ENCODE measurements at regions not wholly inside any gene's neighbourhood (a gene's known extent, or its start where the extent isn't known, plus 50 kb on each side); places are given as distances from the start of the nearest gene placed in this dataset.

DNA sequence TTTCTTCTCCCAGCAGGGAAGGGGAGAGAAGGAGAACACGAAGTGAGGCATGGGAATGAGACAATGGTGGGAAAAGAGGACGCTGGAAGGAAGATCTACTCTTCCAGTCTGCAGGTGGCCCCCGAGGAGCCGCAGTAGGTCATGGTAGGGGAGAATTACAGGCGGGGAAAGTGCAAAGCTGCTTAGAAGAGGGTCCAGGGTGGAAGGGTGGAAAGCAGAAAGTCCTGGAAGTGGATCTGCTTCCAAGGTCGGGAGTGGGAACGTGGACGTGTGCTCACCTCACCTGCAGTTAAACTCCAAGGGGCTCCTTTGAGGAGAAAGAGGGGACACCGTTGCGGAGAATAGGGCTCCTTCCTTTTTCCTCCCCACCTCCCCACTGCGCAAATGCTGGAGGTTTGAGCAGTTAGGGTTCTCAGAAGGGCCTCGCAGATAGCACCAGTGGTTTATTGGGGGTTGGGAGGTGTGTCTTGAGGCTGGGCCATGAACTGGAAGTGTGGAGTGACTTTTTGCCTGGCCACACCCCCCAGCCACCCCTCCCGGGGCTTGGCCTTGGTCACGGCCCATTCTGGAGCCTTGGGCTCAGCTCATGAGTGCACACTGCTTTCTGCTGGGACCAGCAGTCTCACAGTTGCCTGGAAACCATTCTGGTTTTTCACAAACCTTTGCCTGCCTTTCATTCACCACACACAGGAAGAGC, 100.4 kb upstream of the MLN start:
- ATAC-seq (peak; percentile 72), DNase-seq (peak in 2 of 4 donors; percentile 44 to 71)
- Histone ChIP-seq H3K27ac (no peak overlapping the region), H3K4me1 (no peaks in the 10 kb centered on the region), H3K36me3 (no peaks in the 10 kb centered on the region), H3K27me3 (no peaks in the 10 kb centered on the region), H3K9me3 (no peaks in the 10 kb centered on the region), H3K4me3 (no peak overlapping the region)
- intact Hi-C loops (cut with DNase I) = no loop called here
- no peak for TF ChIP-seq CTCF (IDR thresholded peaks at IDR 0.05)

DNA sequence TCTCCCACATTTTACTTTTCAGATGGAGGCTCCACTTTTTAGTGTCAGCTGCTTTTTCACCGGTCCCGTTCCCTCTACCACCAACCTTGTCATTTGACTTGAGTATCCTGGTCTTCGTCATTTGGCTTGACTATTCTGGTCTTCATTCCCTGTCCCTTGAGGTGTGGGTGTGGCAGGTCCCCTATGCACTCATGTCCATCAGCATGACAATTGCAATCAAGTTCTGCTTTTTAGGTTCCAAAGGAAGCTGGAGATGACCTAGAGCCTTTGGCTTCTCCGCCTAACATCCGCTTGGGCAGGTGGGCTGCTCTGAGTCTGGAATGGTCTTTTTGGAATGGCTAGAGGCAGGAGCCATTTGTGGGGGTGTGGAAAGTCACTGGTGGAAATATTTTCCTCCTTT, 99.8 kb upstream of the MLN start:
- intact Hi-C loops (cut with DNase I) = no loop called here
- no peaks in the 10 kb centered on the region for H3K36me3 ChIP-seq
- no peak overlapping the region for H3K27ac ChIP-seq
- no peak for DNase-seq
- TF ChIP-seq CTCF (IDR thresholded peaks at IDR 0.05) = no peak
- no peaks in the 10 kb centered on the region for H3K9me3 ChIP-seq
- no peaks in the 10 kb centered on the region for H3K4me1 ChIP-seq
- ATAC-seq = no peak
- no peak overlapping the region for H3K4me3 ChIP-seq
- no peaks in the 10 kb centered on the region for H3K27me3 ChIP-seq

DNA sequence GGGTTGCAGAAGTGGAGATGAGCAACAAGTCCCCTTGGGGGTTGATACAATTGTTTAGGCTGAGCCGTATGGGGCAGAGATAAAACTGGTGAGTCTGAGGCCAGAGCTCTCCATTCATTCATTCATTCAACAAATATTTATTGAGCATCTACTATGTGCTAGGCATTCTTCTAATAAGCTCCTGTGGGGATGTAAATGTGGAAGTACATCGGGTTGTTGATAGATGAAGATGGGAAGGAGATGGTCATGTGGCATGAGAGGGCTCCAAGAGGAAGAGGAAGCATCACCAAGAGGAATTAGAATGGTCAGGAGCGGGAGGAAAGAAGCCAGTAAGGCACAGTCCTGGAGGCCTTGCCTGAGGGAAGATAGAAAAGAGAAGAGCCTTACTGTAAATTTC, 98.7 kb upstream of the MLN start:
- no peaks in the 10 kb centered on the region for H3K27me3 ChIP-seq
- no peak for TF ChIP-seq CTCF (IDR thresholded peaks at IDR 0.05)
- H3K9me3 ChIP-seq = no peaks in the 10 kb centered on the region
- H3K36me3 ChIP-seq = no peaks in the 10 kb centered on the region
- ATAC-seq = no peak
- no peak for DNase-seq
- no peaks in the 10 kb centered on the region for H3K4me1 ChIP-seq
- no peak overlapping the region for H3K4me3 ChIP-seq
- intact Hi-C loops (cut with DNase I) = no loop called here
- H3K27ac ChIP-seq = no peak overlapping the region

GRCh38 chr6:33901822-33902456, 98.1 kb upstream of the MLN start:
- H3K27me3 ChIP-seq = no peaks in the 10 kb centered on the region
- H3K9me3 ChIP-seq = no peaks in the 10 kb centered on the region
- H3K4me1 ChIP-seq = no peaks in the 10 kb centered on the region
- TF ChIP-seq CTCF (IDR thresholded peaks at IDR 0.05) = no peak
- DNase-seq (peak in 1 of 4 donors; percentile 15), ATAC-seq (no peak)
- intact Hi-C loops (cut with DNase I) = no loop called here
- H3K27ac ChIP-seq = no peak overlapping the region
- H3K36me3 ChIP-seq = no peaks in the 10 kb centered on the region
- H3K4me3 ChIP-seq = no peak overlapping the region

DNA sequence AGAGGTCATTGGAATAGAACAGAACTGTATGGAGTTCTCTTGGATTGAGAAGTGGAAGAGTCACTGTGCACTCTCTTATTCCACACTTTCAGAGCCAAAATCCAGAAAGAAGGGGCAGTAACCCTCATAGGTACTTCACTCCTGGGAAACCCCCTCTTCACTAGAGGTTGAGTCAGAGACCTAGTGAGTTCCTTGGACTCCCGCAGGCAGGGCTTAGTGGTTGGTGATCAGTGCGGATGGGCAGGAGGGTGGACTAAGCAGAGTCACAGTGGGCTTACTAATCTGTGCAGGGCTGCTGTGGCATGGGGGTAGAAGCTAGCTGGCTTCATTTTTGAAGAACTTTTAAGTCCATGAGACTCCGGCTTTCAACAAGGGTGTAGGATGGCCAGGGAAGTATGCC, 95.0 kb upstream of the MLN start:
- no peaks in the 10 kb centered on the region for H3K27me3 ChIP-seq
- H3K4me1 ChIP-seq = no peaks in the 10 kb centered on the region
- TF ChIP-seq CTCF (IDR thresholded peaks at IDR 0.05) = no peak
- H3K9me3 ChIP-seq = no peaks in the 10 kb centered on the region
- H3K27ac ChIP-seq = no peak overlapping the region
- no peak for ATAC-seq
- no peak overlapping the region for H3K4me3 ChIP-seq
- no peaks in the 10 kb centered on the region for H3K36me3 ChIP-seq
- peak in 1 of 4 donors; percentile 17 for DNase-seq
- intact Hi-C loops (cut with DNase I) = no loop called here

All from left lung (tissue), 4 donors.